ENCODE measurements at regions not wholly inside any gene's neighbourhood (a gene's known extent, or its start where the extent isn't known, plus 50 kb on each side); places are given as distances from the start of the nearest gene placed in this dataset.

DNA sequence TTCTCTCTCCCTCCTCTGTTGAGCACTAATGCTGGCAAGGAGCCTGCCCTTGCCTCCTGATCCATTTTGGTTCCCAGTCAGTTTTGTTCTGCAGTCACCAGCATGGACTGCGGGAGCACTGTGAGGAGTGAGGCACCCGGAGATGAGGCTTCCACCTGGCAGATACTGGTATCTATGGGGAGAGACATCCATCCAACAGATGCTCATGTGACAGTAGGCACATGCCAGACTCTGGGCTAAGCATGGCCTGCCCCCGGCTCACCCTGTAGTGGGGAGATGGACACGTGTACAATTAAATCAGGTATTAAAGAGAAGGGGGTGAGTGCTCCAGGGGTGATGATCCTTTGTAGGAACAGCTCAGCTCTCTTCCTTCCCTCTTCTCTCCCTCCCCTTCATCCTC lies 74.0 kb upstream of the PODXL start:
- Histone ChIP-seq H3K4me1 (ENCODE audit: control insufficient read depth, low read length) (no peaks in the 10 kb centered on the region), H3K27me3 (ENCODE audit: control insufficient read depth, low read length) (0 out of 2 replicates have a peak, but pooled peaks cover 8% of the 10 kb centered on the region), H3K4me3 (ENCODE audit: low read length) (no peak overlapping the region), H3K27ac (ENCODE audit: low read depth, low read length) (no peak overlapping the region), H3K79me2 (ENCODE audit: control insufficient read depth, low read length) (no peaks in the 10 kb centered on the region), H3K36me3 (ENCODE audit: control insufficient read depth, low read length) (no peaks in the 10 kb centered on the region), H3F3A (ENCODE audit: control insufficient read depth, insufficient read depth) (no peaks in the 10 kb centered on the region), H4K20me1 (ENCODE audit: control insufficient read depth, insufficient read depth, low read depth, low read length) (no peaks in the 10 kb centered on the region), H3K9me3 (ENCODE audit: control insufficient read depth, insufficient read depth, low read length) (no peaks in the 10 kb centered on the region), H3K4me2 (ENCODE audit: low read length) (no peak overlapping the region), H3K9me2 (replicated peaks; ENCODE audit: control insufficient read depth, low read length) (no peaks in the 10 kb centered on the region)
- TF ChIP-seq EZH2phosphoT487 (IDR thresholded peaks at IDR 0.05; ENCODE audit: borderline replicate concordance, low read length) = no peak
- TF ChIP-seq, protein P1, sequence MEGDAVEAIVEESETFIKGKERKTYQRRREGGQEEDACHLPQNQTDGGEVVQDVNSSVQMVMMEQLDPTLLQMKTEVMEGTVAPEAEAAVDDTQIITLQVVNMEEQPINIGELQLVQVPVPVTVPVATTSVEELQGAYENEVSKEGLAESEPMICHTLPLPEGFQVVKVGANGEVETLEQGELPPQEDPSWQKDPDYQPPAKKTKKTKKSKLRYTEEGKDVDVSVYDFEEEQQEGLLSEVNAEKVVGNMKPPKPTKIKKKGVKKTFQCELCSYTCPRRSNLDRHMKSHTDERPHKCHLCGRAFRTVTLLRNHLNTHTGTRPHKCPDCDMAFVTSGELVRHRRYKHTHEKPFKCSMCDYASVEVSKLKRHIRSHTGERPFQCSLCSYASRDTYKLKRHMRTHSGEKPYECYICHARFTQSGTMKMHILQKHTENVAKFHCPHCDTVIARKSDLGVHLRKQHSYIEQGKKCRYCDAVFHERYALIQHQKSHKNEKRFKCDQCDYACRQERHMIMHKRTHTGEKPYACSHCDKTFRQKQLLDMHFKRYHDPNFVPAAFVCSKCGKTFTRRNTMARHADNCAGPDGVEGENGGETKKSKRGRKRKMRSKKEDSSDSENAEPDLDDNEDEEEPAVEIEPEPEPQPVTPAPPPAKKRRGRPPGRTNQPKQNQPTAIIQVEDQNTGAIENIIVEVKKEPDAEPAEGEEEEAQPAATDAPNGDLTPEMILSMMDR (IDR thresholded peaks at IDR 0.05; ENCODE audit: low read depth, low read length, poor library complexity, severe bottlenecking) = no peak

DNA sequence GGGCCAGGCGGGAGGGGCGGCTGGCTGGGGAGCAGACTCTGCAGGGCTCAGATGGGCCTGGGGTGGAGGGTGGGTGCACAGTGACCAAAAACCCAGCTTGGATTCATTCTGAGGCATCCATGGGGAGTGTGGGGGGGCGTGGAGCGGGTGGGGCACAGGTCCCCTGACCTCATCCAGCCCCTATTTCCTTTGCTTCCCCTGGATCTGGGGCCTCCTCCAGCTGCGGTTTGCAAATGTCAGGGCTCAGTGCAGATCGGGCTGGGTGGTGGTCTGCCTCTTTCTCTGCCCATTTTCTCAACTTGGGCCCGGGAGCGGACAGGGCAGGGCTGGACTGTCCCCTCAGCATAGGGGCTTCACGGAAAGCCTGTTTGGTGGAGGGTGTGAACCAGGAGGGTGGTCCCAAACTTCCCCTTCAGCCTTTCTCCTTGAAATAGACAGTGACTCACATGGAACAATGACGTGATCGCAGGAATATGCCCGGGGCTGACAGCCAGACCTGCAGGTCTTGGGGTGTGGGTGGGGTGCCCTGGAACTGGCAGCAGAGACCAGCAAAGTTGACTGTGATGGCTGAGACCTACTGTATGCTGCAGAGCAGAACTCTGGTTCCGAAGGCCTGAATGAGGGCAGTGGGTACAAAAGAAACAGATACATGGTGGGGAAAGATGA lies 72.9 kb upstream of the PODXL start:
- Histone ChIP-seq H3K9me2 (replicated peaks; ENCODE audit: control insufficient read depth, low read length) (no peaks in the 10 kb centered on the region), H3K27me3 (ENCODE audit: control insufficient read depth, low read length) (0 out of 2 replicates have a peak, but pooled peaks cover 8% of the 10 kb centered on the region), H3K4me2 (ENCODE audit: low read length) (no peak overlapping the region), H3K9me3 (ENCODE audit: control insufficient read depth, insufficient read depth, low read length) (no peaks in the 10 kb centered on the region), H3K4me3 (ENCODE audit: low read length) (no peak overlapping the region), H4K20me1 (ENCODE audit: control insufficient read depth, insufficient read depth, low read depth, low read length) (no peaks in the 10 kb centered on the region), H3K27ac (ENCODE audit: low read depth, low read length) (no peak overlapping the region), H3K36me3 (ENCODE audit: control insufficient read depth, low read length) (no peaks in the 10 kb centered on the region), H3F3A (ENCODE audit: control insufficient read depth, insufficient read depth) (no peaks in the 10 kb centered on the region), H3K4me1 (ENCODE audit: control insufficient read depth, low read length) (no peaks in the 10 kb centered on the region), H3K79me2 (ENCODE audit: control insufficient read depth, low read length) (no peaks in the 10 kb centered on the region)
- no peak for TF ChIP-seq EZH2phosphoT487 (IDR thresholded peaks at IDR 0.05; ENCODE audit: borderline replicate concordance, low read length)
- TF ChIP-seq, protein P1 (IDR thresholded peaks at IDR 0.05; ENCODE audit: low read depth, low read length, poor library complexity, severe bottlenecking) = no peak

DNA sequence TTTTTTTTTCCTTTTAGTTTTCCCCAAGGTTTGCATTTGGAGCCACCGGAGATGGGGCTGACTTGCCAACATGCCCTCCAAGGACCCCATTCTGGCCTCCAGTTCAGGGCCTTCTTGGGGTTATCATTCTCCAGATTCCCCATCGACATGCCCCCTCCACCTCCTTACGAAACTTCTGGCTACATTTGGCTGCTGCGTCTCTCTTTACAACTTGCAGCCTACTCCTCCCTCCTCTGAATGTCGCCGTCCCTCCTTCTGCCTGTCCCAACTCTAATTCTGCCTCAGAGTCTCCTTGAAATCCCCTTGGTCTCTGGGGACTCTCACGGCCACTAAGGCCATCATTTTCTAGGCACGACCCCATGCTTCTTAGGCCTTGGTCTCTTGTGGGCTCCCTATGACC lies 72.2 kb upstream of the PODXL start:
- no peaks in the 10 kb centered on the region for H3K4me1 ChIP-seq (ENCODE audit: control insufficient read depth, low read length)
- no peaks in the 10 kb centered on the region for H3K9me3 ChIP-seq (ENCODE audit: control insufficient read depth, insufficient read depth, low read length)
- no peak overlapping the region for H3K4me3 ChIP-seq (ENCODE audit: low read length)
- no peaks in the 10 kb centered on the region for H3F3A ChIP-seq (ENCODE audit: control insufficient read depth, insufficient read depth)
- no peaks in the 10 kb centered on the region for H3K79me2 ChIP-seq (ENCODE audit: control insufficient read depth, low read length)
- H3K9me2 ChIP-seq (replicated peaks; ENCODE audit: control insufficient read depth, low read length) = no peaks in the 10 kb centered on the region
- H3K4me2 ChIP-seq (ENCODE audit: low read length) = no peak overlapping the region
- H3K36me3 ChIP-seq (ENCODE audit: control insufficient read depth, low read length) = no peaks in the 10 kb centered on the region
- no peaks in the 10 kb centered on the region for H4K20me1 ChIP-seq (ENCODE audit: control insufficient read depth, insufficient read depth, low read depth, low read length)
- TF ChIP-seq EZH2phosphoT487 (IDR thresholded peaks at IDR 0.05; ENCODE audit: borderline replicate concordance, low read length) = no peak
- TF ChIP-seq, protein P1 (IDR thresholded peaks at IDR 0.05; ENCODE audit: low read depth, low read length, poor library complexity, severe bottlenecking) = no peak
- no peak overlapping the region for H3K27ac ChIP-seq (ENCODE audit: low read depth, low read length)
- 0 out of 2 replicates have a peak, but pooled peaks cover 7% of the 10 kb centered on the region for H3K27me3 ChIP-seq (ENCODE audit: control insufficient read depth, low read length)
